Activated CD4-positive, alpha-beta T cell treated with anti-CD3 and anti-CD28 coated beads, Interleukin-2, amount 10 ng/mL, durations not matched to agents 24 days and 14 days (primary cell): ENCODE measurements at regions not wholly inside any gene's neighbourhood (a gene's known extent, or its start where the extent isn't known, plus 50 kb on each side); places are given as distances from the start of the nearest gene placed in this dataset.

Source experiments
- DNase-seq: peaks from one replicate; pipeline ENCODE4 v3.0.0; 2022
- H3K27ac Mint-ChIP-seq: one replicate; pipeline ENCODE4 v1.8.0; 2022; ENCODE audit warnings: mild to moderate bottlenecking, mixed read lengths
- H3K27me3 Mint-ChIP-seq: one replicate; pipeline ENCODE4 v1.8.0; 2022; ENCODE audit warnings: mixed read lengths
- H3K36me3 Mint-ChIP-seq: one replicate; pipeline ENCODE4 v1.8.0; 2022; ENCODE audit warnings: low read depth, mild to moderate bottlenecking, mixed read lengths
- H3K4me1 Mint-ChIP-seq: one replicate; pipeline ENCODE4 v1.8.0; 2021; ENCODE audit warnings: mixed read lengths
- H3K4me3 Mint-ChIP-seq: one replicate; pipeline ENCODE4 v1.8.0; 2022; ENCODE audit warnings: mild to moderate bottlenecking, moderate library complexity, mixed read lengths
- H3K9me3 Mint-ChIP-seq: one replicate; pipeline ENCODE4 v1.8.0; 2021; ENCODE audit warnings: mixed read lengths
- intact Hi-C: fragments of 100-400 bp; cut with micrococcal nuclease; formaldehyde crosslinking; loops from one replicate; pipeline ENCODE4 v1.15.1; 2023

DNA sequence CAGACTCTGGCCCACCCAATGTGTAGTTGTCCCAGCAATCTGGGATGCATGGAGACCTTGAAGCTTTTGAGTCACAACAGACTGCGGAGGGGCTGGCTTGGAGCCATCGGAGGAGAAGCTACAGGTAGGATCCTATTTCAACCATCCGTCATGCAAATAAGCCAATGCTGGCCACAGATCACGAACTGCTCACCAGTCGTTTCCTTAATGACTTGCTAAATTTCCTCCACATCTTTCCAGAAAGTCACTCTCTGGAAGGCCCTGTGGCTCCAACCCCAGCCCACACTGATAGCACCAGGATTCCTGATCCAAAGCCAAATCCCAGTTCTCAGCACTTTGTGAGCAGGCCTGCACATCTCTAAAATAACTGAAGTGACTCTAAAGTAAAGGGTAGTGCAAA is 321.3 kb downstream of the RAB28 start:
- Mint-ChIP-seq H3K27ac (no peak overlapping the region), H3K36me3 (no peaks in the 10 kb centered on the region), H3K9me3 (peaks cover 6% of the 10 kb centered on the region), H3K4me3 (no peak overlapping the region), H3K27me3 (no peaks in the 10 kb centered on the region), H3K4me1 (no peaks in the 10 kb centered on the region)
- DNase-seq: no peak
- intact Hi-C loops: no loop called here

DNA sequence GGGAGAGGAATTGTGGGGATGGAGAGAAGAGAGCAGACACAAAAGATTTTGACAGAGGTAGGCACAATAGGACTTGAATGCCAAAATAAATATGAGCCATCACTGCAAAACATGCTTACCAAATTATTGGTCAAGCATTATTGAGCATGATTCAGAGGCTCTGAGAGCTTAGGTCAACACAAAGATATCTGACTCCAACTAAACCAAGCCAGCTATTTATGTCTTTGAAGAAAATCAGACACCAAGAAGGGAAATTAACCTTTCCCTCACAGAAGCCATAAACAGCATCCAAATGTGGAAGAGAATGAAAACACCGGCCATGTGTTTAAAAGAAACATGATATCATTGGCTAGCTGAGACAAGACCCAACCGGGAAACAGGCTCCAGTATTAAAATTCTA is 323.2 kb downstream of the RAB28 start:
- no peaks in the 10 kb centered on the region for H3K27me3 Mint-ChIP-seq
- H3K36me3 Mint-ChIP-seq: no peaks in the 10 kb centered on the region
- H3K4me3 Mint-ChIP-seq: no peak overlapping the region
- no peak overlapping the region for H3K27ac Mint-ChIP-seq
- no peaks in the 10 kb centered on the region for H3K9me3 Mint-ChIP-seq
- DNase-seq: no peak
- H3K4me1 Mint-ChIP-seq: no peaks in the 10 kb centered on the region
- intact Hi-C loops: no loop called here

DNA sequence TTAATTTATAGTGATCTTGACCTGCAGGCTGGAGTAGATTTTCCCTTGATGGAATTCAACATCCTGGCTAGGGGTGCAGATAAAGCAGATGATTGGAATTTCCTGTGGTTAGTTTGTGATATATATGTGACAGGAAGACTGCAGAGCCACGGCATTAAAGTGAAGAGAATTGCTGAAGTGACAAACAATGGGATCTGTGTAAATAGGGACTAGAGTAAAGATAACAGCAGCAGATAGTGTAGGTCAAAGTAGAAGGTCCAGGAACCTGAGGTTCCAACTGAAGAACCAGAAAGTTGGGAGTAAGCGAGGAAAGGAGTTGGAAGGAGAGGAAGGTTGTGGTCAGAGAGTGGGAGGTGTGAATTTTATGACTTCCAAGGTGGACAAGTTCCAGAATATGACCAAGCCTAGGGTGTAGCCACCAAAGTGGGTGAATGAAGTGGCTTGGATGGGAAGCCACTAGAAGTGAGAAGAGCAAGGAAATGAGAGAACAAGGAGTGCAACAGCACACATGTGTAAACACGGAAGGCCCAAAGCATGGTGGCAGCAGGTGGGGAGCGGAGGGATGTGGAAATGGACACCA is 325.0 kb downstream of the RAB28 start:
- Mint-ChIP-seq H3K36me3 (no peaks in the 10 kb centered on the region), H3K4me3 (no peak overlapping the region), H3K27me3 (no peaks in the 10 kb centered on the region), H3K27ac (no peak overlapping the region), H3K9me3 (no peaks in the 10 kb centered on the region), H3K4me1 (no peaks in the 10 kb centered on the region)
- DNase-seq: no peak
- intact Hi-C loops: no loop called here

DNA sequence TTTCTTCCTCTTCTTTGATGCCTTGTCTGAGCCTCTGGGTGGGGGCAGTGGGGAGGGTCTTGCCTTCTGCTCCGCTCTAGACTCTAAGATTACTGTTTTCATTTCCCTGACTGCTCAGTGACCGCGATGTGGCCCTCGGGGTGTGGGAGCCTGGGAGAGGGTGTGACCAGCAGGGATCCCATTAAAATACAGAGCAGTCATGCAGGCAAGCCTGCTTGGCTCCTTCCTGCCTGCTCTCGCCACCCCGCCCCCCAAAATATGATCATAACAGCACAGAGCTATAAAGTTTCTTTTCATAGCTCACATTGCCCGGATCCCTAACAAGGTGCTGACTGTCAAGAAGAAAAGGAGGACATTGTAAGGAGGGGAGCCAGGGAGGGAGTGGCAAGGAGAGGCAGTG is 332.9 kb downstream of the RAB28 start:
- intact Hi-C loops: no loop called here
- no peaks in the 10 kb centered on the region for H3K27me3 Mint-ChIP-seq
- no peaks in the 10 kb centered on the region for H3K4me1 Mint-ChIP-seq
- H3K9me3 Mint-ChIP-seq: no peaks in the 10 kb centered on the region
- H3K4me3 Mint-ChIP-seq: no peak overlapping the region
- DNase-seq: no peak
- no peaks in the 10 kb centered on the region for H3K36me3 Mint-ChIP-seq
- H3K27ac Mint-ChIP-seq: no peak overlapping the region

DNA sequence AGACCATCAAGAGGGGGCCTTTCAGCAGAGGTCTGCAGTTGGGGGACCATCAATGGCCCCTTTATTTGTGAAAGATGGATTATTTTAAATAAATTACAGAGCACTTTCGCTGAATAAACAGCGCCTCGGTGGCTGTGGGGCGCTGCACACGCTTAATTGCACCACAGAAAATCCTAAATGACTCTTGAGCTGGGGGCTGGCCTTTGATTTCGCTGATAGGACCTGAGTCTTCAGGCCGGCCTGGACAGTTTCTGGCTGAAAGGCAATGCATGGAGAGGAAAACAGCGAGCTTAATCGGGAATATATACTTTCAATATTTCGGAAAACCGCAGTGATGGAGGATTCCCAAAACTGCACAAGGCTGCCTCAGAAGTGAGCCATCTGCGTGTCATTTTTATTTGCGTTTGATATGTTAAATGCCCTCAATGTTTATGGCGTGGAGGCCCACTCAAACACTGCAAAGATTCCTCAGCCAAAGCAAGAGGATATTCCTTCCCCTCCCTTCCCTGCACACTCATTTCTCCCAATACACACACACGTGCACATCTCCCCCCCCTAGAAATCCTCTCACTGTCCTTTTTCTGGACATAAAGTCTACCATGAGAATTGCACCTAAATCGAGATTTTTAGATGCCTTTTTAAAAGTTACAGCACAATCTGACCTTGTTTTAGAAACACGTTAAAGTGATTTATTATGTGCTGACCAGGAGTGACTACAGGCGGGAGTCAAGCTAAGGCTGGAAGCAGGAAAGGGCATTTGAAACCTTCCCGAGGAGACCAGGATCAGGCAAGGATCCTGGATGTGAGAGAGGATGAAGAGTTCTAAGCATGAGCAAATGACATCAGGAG is 340.7 kb downstream of the RAB28 start:
- Mint-ChIP-seq H3K9me3 (no peaks in the 10 kb centered on the region), H3K4me1 (no peaks in the 10 kb centered on the region), H3K36me3 (no peaks in the 10 kb centered on the region), H3K4me3 (no peak overlapping the region), H3K27me3 (no peaks in the 10 kb centered on the region), H3K27ac (no peak overlapping the region)
- no peak for DNase-seq
- intact Hi-C loops: no loop called here

DNA sequence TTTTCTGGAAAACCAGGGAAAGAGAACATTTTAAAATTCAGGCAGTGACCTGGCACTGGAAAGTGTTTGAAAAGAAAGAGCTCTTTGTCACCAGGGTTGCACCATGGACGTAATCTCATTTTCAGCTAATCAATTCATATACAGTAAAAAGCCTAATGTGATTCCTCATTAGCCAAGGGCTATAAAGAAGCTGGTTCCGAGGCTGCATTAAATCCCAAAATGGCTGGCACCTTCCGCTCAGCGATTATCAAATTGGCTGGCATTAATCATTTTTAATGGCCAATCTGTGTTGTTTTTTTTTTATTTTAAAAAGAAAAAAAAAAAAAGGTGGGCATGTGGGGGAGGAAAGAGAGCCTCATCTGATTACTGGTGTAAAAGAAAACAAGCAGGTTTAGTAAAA is 341.4 kb downstream of the RAB28 start:
- no peak for DNase-seq
- Mint-ChIP-seq H3K4me1 (no peaks in the 10 kb centered on the region), H3K27me3 (no peaks in the 10 kb centered on the region), H3K9me3 (no peaks in the 10 kb centered on the region), H3K36me3 (no peaks in the 10 kb centered on the region), H3K4me3 (no peak overlapping the region), H3K27ac (no peak overlapping the region)
- intact Hi-C loops: no loop called here

DNA sequence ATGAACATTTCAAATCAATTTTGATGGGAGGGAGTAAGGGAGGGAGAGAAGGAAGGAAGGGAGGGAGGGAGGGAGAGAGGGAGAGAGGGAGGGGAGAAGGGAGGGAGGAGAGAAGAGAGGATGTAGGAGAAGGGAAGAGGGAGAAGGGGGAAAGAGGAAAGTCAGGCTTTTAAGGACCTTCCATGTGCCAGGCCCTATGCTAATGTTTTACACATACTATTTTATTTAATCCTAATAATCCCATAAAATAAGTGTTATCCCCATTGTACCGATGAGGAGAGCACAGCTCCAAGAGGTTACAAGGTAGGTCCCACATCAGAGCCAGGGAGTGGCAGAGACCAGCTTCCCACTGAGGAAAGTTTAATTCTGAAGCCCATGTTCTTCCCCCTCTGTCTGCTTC is 341.9 kb downstream of the RAB28 start:
- Mint-ChIP-seq H3K4me3 (no peak overlapping the region), H3K9me3 (no peaks in the 10 kb centered on the region), H3K27ac (no peak overlapping the region), H3K4me1 (no peaks in the 10 kb centered on the region), H3K36me3 (no peaks in the 10 kb centered on the region), H3K27me3 (no peaks in the 10 kb centered on the region)
- intact Hi-C loops: no loop called here
- no peak for DNase-seq

DNA sequence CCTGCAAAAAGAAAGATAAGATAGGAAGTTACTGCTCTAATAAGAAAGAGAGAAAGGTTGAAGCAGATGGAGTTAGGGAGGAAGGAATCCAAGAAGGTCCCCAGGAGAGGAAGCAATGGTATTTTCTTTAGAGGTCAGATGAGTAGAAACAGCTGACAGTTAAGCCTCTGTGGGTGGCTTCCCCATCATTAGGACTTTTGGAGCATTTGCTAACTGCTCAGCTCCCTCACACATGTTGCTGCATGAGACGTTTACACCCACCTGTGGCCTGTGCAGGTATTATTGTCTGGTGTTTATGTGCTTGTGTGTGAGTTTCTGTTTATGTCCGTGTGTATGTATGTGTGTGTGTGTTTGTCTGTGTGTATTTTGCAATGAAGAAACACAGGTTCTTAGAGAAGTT is 346.8 kb downstream of the RAB28 start:
- H3K27me3 Mint-ChIP-seq: no peaks in the 10 kb centered on the region
- no peak overlapping the region for H3K27ac Mint-ChIP-seq
- intact Hi-C loops: no loop called here
- no peaks in the 10 kb centered on the region for H3K9me3 Mint-ChIP-seq
- no peaks in the 10 kb centered on the region for H3K4me1 Mint-ChIP-seq
- H3K4me3 Mint-ChIP-seq: no peak overlapping the region
- no peak for DNase-seq
- no peaks in the 10 kb centered on the region for H3K36me3 Mint-ChIP-seq

DNA sequence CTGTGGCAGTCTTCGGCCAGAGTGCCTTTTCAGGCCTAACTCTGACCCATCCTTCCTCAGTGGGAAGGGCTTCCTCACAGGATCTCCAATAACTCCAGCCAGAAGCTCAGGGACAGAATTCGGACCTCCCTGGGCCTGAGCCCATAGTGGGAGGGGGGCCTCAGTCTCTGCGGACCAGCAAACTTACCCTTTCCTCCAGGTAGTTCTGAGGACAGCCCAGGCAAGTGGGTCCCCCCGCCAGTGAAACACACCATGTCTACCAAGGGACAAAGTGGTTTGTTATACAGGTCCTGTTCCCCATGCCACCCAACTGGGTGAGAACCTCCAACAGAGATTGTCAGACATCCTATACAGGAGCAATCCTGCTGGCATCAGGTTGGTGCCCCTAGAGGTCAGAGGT is 350.4 kb downstream of the RAB28 start:
- intact Hi-C loops: no loop called here
- no peaks in the 10 kb centered on the region for H3K36me3 Mint-ChIP-seq
- no peaks in the 10 kb centered on the region for H3K27me3 Mint-ChIP-seq
- no peaks in the 10 kb centered on the region for H3K9me3 Mint-ChIP-seq
- no peak overlapping the region for H3K4me3 Mint-ChIP-seq
- H3K27ac Mint-ChIP-seq: no peak overlapping the region
- H3K4me1 Mint-ChIP-seq: no peaks in the 10 kb centered on the region
- no peak for DNase-seq

DNA sequence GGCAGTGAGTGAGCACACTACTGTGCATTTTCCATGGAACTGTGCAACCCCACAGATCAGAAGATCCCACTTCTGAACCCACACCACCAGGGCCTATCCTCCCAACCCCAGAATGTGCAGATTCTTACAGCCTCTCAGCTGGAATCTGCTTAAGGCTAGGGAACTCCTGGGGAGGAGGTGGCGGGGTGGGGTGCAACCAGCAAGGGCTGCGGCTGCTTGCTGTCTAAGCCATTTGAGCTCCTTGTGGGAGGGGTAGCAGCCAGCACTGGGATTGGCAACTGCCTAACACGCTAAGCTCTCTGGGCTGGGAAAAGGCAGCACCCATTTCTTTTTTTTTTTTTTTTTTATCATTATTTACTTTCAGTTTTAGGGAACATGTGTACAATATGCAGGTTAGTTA is 353.3 kb downstream of the RAB28 start:
- Mint-ChIP-seq H3K36me3 (no peaks in the 10 kb centered on the region), H3K9me3 (no peaks in the 10 kb centered on the region), H3K27me3 (no peaks in the 10 kb centered on the region), H3K4me1 (no peaks in the 10 kb centered on the region), H3K4me3 (no peak overlapping the region), H3K27ac (no peak overlapping the region)
- intact Hi-C loops: no loop called here
- DNase-seq: no peak

DNA sequence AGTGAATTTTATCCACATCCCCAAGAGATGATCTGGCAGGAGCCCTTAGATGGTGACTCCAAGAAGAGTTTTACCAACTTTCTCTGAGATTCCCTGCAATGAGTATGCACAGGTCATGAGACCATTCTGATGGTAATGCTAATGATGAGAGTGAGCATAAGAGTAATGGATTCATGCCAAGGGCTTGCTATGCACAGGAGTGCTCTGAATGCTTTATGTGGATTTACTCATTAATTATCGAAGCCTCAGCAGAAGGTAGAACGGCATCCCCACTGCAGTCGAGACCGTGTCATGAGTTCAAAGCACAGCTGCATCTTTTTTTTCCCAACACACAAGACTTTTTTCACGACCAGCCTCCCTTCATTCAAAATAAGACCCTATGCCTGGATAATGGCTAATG is 355.0 kb downstream of the RAB28 start:
- H3K27me3 Mint-ChIP-seq: no peaks in the 10 kb centered on the region
- no peak for DNase-seq
- intact Hi-C loops: no loop called here
- no peaks in the 10 kb centered on the region for H3K36me3 Mint-ChIP-seq
- no peaks in the 10 kb centered on the region for H3K9me3 Mint-ChIP-seq
- H3K4me3 Mint-ChIP-seq: no peak overlapping the region
- no peaks in the 10 kb centered on the region for H3K4me1 Mint-ChIP-seq
- H3K27ac Mint-ChIP-seq: no peak overlapping the region

DNA sequence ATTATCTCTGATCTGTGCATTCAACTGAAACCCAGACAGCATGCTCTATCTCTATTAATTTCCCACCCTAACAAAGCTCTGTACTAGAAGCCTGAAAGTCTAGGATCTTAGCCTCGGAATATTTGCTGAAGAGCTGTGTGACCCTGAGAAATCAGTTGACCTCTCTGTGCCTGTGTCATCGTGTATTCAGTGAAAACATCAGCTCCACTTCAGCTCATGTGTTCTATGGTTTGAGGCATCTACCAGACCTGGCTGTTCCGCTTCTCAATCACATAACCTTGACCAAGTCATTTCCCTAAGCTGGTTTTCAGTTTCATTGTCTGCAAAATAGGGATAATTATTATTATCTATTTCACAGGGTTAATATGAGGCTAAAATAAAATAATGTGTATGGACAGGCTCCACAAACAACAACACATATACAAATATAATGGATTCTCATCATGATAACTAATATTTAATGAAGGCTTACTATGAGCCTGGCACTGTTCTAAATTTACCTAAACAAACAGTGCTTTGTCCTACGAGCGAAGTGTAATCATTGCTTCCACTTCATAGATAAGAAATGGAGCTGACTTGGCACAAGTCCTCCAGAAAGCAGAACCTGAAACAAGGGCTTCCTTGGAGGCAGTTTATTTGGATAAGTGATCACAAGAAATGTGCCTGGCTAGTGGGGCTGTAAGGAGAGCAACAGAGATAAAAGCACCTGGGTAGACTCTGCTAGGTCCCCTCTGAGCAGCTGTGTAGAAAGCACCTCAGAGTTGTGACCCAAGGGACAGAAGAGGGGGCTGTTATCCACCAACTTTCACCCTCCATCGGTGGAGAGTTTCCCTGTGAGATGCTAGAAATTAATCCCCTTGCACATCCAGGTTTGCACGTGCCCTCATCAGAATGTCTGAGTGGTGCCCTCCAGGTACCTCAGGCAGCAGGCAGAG is 356.9 kb downstream of the RAB28 start:
- intact Hi-C loops: no loop called here
- Mint-ChIP-seq H3K4me1 (no peaks in the 10 kb centered on the region), H3K27ac (no peak overlapping the region), H3K9me3 (no peaks in the 10 kb centered on the region), H3K27me3 (no peaks in the 10 kb centered on the region), H3K36me3 (no peaks in the 10 kb centered on the region), H3K4me3 (no peak overlapping the region)
- DNase-seq: no peak

DNA sequence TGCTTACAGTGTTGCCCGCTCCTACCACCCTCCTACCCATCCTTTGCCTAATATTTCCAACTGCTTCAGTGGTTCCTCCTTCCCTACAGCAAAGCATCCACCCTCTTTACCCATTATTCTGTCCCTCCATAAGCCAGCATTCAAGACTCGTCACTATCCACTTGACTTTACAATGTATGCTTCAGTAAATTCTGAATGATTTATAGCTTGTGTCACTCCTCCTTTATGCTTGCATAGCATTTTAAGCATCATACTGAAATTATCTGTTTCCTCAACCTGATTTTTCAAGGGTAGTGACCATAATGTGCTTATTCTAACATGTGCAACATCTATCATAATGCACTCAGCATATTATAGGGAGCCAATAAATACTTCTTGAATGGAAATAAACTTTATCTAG is 365.5 kb downstream of the RAB28 start:
- intact Hi-C loops: no loop called here
- Mint-ChIP-seq H3K4me3 (no peak overlapping the region), H3K36me3 (no peaks in the 10 kb centered on the region), H3K9me3 (peaks cover 5% of the 10 kb centered on the region), H3K27ac (no peak overlapping the region), H3K4me1 (no peaks in the 10 kb centered on the region), H3K27me3 (no peaks in the 10 kb centered on the region)
- DNase-seq: no peak

DNA sequence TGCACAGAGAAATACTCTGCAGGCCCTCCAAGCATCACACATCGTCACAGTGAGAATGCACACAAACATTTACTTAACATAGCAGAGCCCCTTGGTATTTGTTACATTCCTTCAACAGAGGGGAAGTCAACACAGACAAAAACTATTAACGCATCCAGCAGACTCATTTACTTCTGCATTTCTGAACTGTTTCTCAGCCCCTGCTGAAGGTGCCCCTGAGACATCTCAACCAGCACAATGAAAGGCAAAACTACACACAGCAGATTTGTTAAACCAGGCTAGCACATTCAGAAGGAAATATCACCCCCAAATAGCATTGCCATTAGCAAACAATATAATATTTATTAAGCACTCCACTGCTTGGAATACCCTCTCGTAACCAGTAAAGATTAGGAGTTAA is 367.0 kb downstream of the RAB28 start:
- Mint-ChIP-seq H3K27me3 (no peaks in the 10 kb centered on the region), H3K4me3 (no peak overlapping the region), H3K4me1 (no peaks in the 10 kb centered on the region), H3K36me3 (no peaks in the 10 kb centered on the region), H3K9me3 (peaks cover 5% of the 10 kb centered on the region), H3K27ac (no peak overlapping the region)
- intact Hi-C loops: no loop called here
- DNase-seq: no peak
